Testis (tissue), 2 donors: ENCODE measurements at regions not wholly inside any gene's neighbourhood (a gene's known extent, or its start where the extent isn't known, plus 50 kb on each side); places are given as distances from the start of the nearest gene placed in this dataset.
"Not testable (repeated sequence)": the region's sequence is repeated elsewhere in the genome, so short reads cannot be mapped to it uniquely, and the experiment has no call there.

ENCODE experiments used
- DNase-seq: peaks from one replicate; pipeline ENCODE4 v3.0.0-alpha.2; 2019
- H3K27ac ChIP-seq, 2 donors: fragments of 200-600 bp; sonication (generic); one replicate each; pipeline ENCODE4 v1.5.1; 2019
- H3K27me3 ChIP-seq: fragments of 200-600 bp; sonication (generic); one replicate; pipeline ENCODE4 v1.5.1; 2019
- H3K36me3 ChIP-seq: fragments of 200-600 bp; sonication (generic); one replicate; pipeline ENCODE4 v1.5.1; 2017; ENCODE audit warnings: low read depth; ENCODE audit errors: missing control alignments
- H3K4me1 ChIP-seq: fragments of 200-600 bp; sonication (generic); one replicate; pipeline ENCODE4 v1.5.1; 2019
- H3K4me3 ChIP-seq, 2 donors: fragments of 200-600 bp; sonication (generic); one replicate each; pipeline ENCODE4 v1.5.1; 2017 to 2019
- H3K9me3 ChIP-seq: fragments of 200-600 bp; sonication (generic); one replicate; pipeline ENCODE4 v1.5.1; 2017
- POLR2A ChIP-seq: fragments of 450-650 bp; IDR thresholded peaks from one replicate; pipeline ENCODE4 v1.6.1; 2017; ENCODE audit warnings: antibody characterized with exemption, mild to moderate bottlenecking, moderate library complexity
- WGBS, 2 donors: methylation state at CpG; one replicate each; pipeline ENCODE4 v1.1.5; 2018; 5-methylcytosine and 5-hydroxymethylcytosine counted together
- intact Hi-C: fragments of 100-400 bp; cut with DNase I; formaldehyde crosslinking; loops from one replicate; pipeline ENCODE4 v1.15.1; 2023; ENCODE audit warnings: low total_unique reads
- TF ChIP-seq, protein P1 (sequence below), 3 experiments: fragments of 450-650 bp in 2 of 3; fragments of 200-600 bp in 1 of 3; sonication (generic) in 1 of 3; IDR thresholded peaks; one replicate each; pipeline ENCODE4 v1.5.1; 2016 to 2019; ENCODE audit warnings: antibody characterized with exemption in 3 of 3, mild to moderate bottlenecking in 2 of 3, moderate library complexity in 1 of 3

DNA sequence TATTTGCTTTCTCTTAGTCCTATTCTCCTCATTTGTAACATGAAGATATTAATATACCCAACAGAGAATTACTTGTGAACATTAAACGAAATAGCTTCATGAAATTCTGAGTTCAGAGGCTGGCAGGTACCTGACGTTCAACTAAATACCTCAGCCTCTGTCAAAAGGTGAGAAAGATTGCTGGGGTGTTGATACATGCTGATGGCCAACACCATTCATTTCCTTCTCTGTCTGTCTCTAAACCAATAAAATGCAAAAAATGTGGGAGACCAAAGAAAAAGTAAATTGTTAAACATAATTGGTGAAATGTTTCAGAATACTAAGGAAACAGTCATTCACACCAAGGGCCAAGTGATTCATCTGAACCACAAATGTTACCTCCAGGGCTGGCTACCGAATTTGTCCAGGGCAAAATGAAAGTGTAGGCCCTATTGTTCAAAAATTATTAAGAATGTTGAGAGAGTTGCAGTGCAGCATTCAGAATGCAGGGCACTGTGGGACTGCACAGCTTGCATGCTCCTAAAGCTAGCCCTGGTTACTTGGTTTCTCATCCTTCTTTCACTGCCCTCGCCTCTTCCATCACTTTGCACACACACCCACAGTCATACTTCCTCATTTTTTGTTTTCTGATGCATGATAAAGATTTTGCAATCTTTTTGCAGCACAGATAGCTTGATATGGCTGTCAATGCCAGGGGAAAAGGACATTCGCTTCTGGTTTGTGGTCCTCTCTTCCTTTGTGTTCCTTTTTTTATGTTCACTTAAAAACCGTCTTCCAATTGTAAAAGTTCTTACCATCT lies 414.3 kb upstream of the NR5A2 start:
- no peaks in the 10 kb centered on the region for H3K27me3 ChIP-seq
- H3K4me3 ChIP-seq = no peak overlapping the region
- TF ChIP-seq, protein P1, sequence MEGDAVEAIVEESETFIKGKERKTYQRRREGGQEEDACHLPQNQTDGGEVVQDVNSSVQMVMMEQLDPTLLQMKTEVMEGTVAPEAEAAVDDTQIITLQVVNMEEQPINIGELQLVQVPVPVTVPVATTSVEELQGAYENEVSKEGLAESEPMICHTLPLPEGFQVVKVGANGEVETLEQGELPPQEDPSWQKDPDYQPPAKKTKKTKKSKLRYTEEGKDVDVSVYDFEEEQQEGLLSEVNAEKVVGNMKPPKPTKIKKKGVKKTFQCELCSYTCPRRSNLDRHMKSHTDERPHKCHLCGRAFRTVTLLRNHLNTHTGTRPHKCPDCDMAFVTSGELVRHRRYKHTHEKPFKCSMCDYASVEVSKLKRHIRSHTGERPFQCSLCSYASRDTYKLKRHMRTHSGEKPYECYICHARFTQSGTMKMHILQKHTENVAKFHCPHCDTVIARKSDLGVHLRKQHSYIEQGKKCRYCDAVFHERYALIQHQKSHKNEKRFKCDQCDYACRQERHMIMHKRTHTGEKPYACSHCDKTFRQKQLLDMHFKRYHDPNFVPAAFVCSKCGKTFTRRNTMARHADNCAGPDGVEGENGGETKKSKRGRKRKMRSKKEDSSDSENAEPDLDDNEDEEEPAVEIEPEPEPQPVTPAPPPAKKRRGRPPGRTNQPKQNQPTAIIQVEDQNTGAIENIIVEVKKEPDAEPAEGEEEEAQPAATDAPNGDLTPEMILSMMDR (IDR thresholded peaks at IDR 0.05) = no peak
- no peak for TF ChIP-seq POLR2A
- H3K9me3 ChIP-seq = no peaks in the 10 kb centered on the region
- H3K36me3 ChIP-seq = no peaks in the 10 kb centered on the region
- DNase-seq = no peak
- intact Hi-C loops = no loop called here
- H3K4me1 ChIP-seq = no peaks in the 10 kb centered on the region
- whole genome bisulfite sequencing, 2 donors = 68 to 79% methylated on average over 6 of the region's 6 CpGs
- H3K27ac ChIP-seq = no peak overlapping the region

DNA sequence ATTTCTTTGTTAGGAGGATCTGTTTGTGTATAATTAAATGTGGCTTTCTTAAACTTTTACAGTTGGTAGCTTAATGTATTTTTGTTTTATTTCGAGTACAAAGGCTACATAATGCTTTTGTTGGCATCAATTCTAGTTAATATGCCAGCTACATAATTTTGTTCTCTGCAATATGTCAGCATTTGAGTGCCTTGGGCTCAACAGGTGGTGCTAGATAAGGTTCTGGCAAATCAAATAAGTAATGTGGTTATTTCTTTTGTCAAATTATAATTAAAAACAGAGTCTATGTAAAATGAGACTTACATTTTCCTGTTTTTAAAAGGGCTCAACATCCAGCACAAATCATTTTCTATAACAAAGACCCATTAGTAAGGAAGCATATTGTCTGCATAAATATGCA lies 410.6 kb upstream of the NR5A2 start:
- Histone ChIP-seq H3K36me3 (no peaks in the 10 kb centered on the region), H3K4me3 (no peak overlapping the region), H3K27ac (no peak overlapping the region), H3K27me3 (no peaks in the 10 kb centered on the region), H3K9me3 (no peaks in the 10 kb centered on the region), H3K4me1 (no peaks in the 10 kb centered on the region)
- intact Hi-C loops = no loop called here
- WGBS, 2 donors = 46 to 62% methylated on average over 1 of the region's 1 CpG
- no peak for DNase-seq
- no peak for TF ChIP-seq POLR2A
- TF ChIP-seq, protein P1 (IDR thresholded peaks at IDR 0.05) = no peak

DNA sequence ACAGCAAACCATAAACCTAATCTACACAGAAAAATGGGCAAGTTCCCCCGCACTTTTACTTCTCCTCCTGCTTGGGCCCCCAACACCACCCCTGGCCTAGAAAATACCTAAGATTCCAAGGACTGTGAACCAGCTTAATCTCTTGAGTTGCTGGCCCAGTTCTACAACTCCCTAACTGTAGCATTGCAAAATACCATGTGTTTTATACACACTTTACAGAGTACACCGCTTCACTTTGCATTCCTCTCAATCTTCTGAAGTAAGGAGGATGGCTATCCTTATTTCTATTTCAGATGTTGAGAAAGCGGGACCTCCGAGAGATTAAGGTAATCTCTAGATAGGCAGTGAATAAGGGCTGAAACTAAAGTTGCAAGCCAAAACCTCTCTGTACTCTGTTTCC lies 408.3 kb upstream of the NR5A2 start:
- Histone ChIP-seq H3K36me3 (no peaks in the 10 kb centered on the region), H3K9me3 (no peaks in the 10 kb centered on the region), H3K4me3 (no peak overlapping the region), H3K27ac (no peak overlapping the region), H3K27me3 (no peaks in the 10 kb centered on the region), H3K4me1 (no peaks in the 10 kb centered on the region)
- intact Hi-C loops = no loop called here
- TF ChIP-seq, protein P1 (IDR thresholded peaks at IDR 0.05) = no peak
- no peak for TF ChIP-seq POLR2A
- DNase-seq = no peak
- WGBS, 2 donors = 74 to 76% methylated on average over 4 of the region's 4 CpGs

- WGBS, 2 donors = 89% methylated on average over 3 of the region's 3 CpGs
- H3K27me3 ChIP-seq, H3K9me3 ChIP-seq, intact Hi-C loops, H3K4me1 ChIP-seq, H3K27ac ChIP-seq, H3K4me3 ChIP-seq, DNase-seq, H3K36me3 ChIP-seq: not testable (repeated sequence)
These were observed 401.3 kb upstream of the NR5A2 start for GRCh38 chr1:199626228-199626627.

DNA sequence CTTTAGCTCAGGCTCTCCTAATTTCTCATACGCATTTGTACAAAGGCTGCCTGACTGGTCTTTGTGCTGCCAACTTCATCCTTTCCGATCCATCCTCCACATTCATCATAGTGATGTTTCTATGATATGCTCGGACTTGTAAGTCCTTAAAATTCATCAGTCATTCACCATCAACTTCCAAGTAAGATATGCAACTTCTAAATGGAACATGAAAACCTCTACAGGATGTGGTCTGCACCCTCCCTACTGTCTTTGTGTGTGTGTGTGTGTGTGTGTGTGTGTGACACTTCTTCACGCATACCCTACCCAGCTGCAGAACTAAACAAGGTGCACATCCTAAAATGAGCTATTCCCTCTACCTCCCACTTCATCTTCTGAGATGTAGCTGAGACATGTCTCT lies 397.9 kb upstream of the NR5A2 start:
- DNase-seq = no peak
- H3K27ac ChIP-seq = no peak overlapping the region
- H3K9me3 ChIP-seq = no peaks in the 10 kb centered on the region
- no peaks in the 10 kb centered on the region for H3K4me1 ChIP-seq
- intact Hi-C loops = no loop called here
- no peak overlapping the region for H3K4me3 ChIP-seq
- no peak for TF ChIP-seq POLR2A
- TF ChIP-seq, protein P1 (IDR thresholded peaks at IDR 0.05) = no peak
- H3K27me3 ChIP-seq = no peaks in the 10 kb centered on the region
- H3K36me3 ChIP-seq = no peaks in the 10 kb centered on the region
- whole genome bisulfite sequencing, 2 donors = 87 to 90% methylated on average over 4 of the region's 4 CpGs
